AG09309 (cell line): ENCODE measurements at regions not wholly inside any gene's neighbourhood (a gene's known extent, or its start where the extent isn't known, plus 50 kb on each side); places are given as distances from the start of the nearest gene placed in this dataset.

Experiments
- DNase-seq: peaks from one replicate; pipeline ENCODE4 v3.0.0-alpha.2; 2010; ENCODE audit warnings: low read depth
- H3K4me3 ChIP-seq: 2 replicates; pipeline ENCODE4 v1.5.1; 2011; ENCODE audit warnings: mild to moderate bottlenecking, low read depth, low read length, moderate library complexity; ENCODE audit not compliant: control insufficient read depth
- TF ChIP-seq, protein P1 (sequence below): IDR thresholded peaks from 2 replicates; pipeline ENCODE4 v1.5.1; 2011; ENCODE audit warnings: mild to moderate bottlenecking, low read depth, low read length, inconsistent platforms; ENCODE audit not compliant: insufficient read depth, control insufficient read depth; ENCODE audit errors: missing control alignments

DNA sequence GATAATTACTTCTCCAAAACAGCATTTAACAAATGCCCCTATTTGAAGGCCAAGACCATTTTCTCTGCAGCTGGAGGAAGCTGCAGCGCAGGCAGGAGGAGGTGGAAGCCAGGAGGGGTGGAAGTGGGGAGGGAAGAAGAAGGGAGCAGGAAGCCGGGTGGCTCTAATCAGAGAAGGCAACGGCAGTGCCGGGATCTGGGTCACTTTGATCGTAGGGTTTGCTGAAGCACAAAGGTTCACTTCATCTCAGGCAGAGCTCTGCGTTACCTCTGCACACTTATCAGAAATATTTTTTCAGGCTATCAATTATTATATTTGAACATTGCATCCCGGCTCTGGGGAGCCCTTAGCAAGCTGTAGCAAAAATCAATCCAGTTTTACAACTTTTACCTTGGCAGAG is 315.8 kb upstream of the POU3F3 start:
- no peak for DNase-seq
- no peak overlapping the region for H3K4me3 ChIP-seq
- TF ChIP-seq, protein P1, sequence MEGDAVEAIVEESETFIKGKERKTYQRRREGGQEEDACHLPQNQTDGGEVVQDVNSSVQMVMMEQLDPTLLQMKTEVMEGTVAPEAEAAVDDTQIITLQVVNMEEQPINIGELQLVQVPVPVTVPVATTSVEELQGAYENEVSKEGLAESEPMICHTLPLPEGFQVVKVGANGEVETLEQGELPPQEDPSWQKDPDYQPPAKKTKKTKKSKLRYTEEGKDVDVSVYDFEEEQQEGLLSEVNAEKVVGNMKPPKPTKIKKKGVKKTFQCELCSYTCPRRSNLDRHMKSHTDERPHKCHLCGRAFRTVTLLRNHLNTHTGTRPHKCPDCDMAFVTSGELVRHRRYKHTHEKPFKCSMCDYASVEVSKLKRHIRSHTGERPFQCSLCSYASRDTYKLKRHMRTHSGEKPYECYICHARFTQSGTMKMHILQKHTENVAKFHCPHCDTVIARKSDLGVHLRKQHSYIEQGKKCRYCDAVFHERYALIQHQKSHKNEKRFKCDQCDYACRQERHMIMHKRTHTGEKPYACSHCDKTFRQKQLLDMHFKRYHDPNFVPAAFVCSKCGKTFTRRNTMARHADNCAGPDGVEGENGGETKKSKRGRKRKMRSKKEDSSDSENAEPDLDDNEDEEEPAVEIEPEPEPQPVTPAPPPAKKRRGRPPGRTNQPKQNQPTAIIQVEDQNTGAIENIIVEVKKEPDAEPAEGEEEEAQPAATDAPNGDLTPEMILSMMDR: no peak

DNA sequence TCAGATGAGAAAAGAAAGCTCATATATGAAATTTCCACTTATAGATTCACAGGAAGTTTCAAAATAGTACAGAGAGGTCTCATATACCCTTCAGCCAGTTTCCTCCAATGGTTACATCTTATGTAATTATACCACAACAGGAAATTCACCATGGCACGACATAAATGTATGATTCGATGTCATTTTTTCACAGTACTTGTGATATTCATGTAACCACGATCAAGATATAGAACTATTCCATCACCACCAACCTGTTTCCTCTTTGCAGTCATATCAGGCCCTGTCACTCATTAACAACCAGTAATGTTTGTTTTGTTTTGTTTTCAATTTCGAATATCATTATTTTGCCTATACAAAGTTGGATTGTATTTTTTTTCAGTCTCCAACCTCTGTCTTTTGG is 314.3 kb upstream of the POU3F3 start:
- H3K4me3 ChIP-seq: no peak overlapping the region
- DNase-seq: no peak
- TF ChIP-seq, protein P1: no peak

DNA sequence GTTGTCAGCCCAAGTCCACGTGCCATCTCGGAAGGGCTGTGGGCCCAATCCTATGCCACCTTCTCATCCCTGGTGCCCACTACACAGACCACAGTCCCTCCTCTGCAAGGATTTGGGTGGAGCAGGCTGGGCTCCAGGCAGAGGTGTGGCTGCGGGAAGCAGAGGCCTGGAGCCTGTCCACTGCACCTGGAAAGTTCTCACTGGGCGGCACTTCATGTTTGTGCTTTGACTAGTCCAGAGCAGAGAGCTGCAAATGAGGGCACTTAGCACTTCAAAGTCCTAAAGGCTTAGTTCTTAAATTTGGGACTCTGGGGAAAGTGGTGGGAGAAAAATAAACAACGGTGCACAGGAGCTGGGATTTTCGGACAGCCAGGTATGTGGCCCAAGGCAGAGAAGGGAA is 308.9 kb upstream of the POU3F3 start:
- no peak overlapping the region for H3K4me3 ChIP-seq
- TF ChIP-seq, protein P1: no peak
- DNase-seq: no peak

DNA sequence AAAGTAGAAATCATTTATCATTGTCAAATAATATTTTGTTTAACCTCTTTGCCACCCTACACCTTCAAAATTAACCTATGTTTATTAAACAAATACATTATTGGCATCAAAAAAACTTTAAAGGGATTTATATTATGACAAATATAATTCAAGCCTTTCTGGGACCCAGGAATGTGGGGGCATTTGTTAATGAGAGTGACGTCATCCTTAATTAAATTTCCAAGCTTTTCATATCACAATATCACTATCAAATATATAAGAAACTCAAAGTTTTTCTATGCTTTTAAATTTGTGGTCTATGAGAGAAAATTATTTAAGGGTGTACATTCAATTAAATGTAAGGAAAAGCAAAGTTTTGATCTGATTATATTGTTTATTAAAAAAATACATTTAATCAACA is 307.4 kb upstream of the POU3F3 start:
- TF ChIP-seq, protein P1: no peak
- H3K4me3 ChIP-seq: no peak overlapping the region
- DNase-seq: no peak

DNA sequence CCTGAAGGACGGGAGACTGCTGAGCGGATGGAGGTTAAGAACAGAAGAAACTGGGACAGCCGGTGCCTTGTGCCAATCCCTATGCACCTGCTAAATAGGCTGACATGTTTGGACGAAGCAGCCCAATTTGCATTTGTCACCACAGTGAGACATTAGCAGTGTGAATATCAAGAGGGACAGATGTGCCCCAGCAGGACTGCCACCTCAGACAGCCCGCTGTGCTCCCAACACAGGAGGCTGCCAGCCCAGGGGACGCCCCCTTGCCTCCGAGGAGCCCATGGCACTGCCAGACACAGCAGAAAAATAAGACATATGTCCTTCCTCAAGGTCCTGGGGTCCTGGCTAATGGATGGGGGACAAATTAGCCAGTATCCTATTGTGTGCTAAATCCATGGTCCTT is 306.7 kb upstream of the POU3F3 start:
- DNase-seq: no peak
- TF ChIP-seq, protein P1: no peak
- H3K4me3 ChIP-seq: no peak overlapping the region

DNA sequence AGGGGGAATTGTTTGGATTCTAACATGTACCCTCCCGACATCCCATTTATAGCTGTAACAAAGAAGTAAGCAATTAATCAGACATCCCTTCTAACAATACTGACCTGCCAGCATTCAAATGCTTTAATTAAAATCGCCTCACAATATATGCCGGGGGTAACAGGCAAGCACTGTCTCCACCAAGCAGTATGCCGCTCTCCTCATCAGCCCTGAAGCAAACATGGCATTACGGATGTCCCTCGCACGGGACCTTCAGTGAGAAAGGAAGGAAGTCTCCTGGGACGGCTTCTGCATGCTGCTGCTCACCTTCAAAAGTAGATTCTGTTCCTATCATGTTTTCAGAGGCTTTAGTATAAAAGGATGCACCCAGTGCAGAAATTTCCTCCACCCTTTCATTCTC is 292.7 kb upstream of the POU3F3 start:
- TF ChIP-seq, protein P1: no peak
- DNase-seq: no peak
- no peak overlapping the region for H3K4me3 ChIP-seq

DNA sequence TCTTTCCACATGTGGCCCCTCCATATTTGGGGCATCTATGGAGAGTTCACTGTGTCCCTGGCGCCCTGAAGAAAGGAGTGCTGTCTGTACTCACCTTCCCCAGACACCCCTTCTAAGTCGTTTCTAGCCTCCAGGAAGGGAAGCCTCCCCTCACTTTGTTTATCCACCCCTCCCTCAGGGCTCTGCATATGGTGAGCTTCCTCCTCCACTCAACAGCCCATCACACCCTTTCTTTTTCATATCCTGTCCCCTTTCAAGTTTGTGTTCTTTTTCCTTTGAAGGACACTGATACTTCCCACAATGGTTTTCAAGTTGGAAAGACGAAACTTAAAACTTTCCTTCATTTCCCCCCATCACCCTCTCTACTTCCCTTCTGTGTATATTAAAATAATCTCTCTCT is 291.4 kb upstream of the POU3F3 start:
- TF ChIP-seq, protein P1: no peak
- no peak overlapping the region for H3K4me3 ChIP-seq
- DNase-seq: no peak
